Uterus (tissue), 3 donors: ENCODE measurements at regions not wholly inside any gene's neighbourhood (a gene's known extent, or its start where the extent isn't known, plus 50 kb on each side); places are given as distances from the start of the nearest gene placed in this dataset.

Source experiments
- DNase-seq, 2 donors: peaks; one replicate each; pipeline ENCODE4 v3.0.0-alpha.2; 2019 to 2020
- H3K27ac ChIP-seq, 2 donors: fragments of 200-600 bp; sonication (generic); 1 replicate in 1 of 2; 2 replicates in 1 of 2; pipeline ENCODE4 v1.5.1; 2016 to 2018
- H3K27me3 ChIP-seq, 2 donors: fragments of 200-600 bp; sonication (generic); one replicate each; pipeline ENCODE4 v1.5.1; 2018 to 2019; ENCODE audit warnings: control low read depth in 1 of 2
- H3K36me3 ChIP-seq, 2 donors: fragments of 200-600 bp; sonication (generic); one replicate each; pipeline ENCODE4 v1.5.1; 2019; ENCODE audit warnings: control low read depth in 1 of 2
- H3K4me1 ChIP-seq, 2 donors: fragments of 200-600 bp; sonication (generic); one replicate each; pipeline ENCODE4 v1.5.1; 2018 to 2019; ENCODE audit warnings: control low read depth in 1 of 2
- H3K4me3 ChIP-seq, 2 donors: fragments of 200-600 bp; sonication (generic); 1 replicate in 1 of 2; 2 replicates in 1 of 2; pipeline ENCODE4 v1.5.1; 2018 to 2019; ENCODE audit warnings: mild to moderate bottlenecking in 1 of 2
- H3K9me3 ChIP-seq, 2 donors: fragments of 200-600 bp; sonication (generic); one replicate each; pipeline ENCODE4 v1.5.1; 2019; ENCODE audit warnings: control low read depth in 1 of 2
- POLR2A ChIP-seq, 2 donors: fragments of 450-650 bp; IDR thresholded peaks; one replicate each; pipeline ENCODE4 v1.6.1; 2016; ENCODE audit warnings: antibody characterized with exemption in 2 of 2, mild to moderate bottlenecking in 1 of 2, moderate library complexity in 1 of 2
- intact Hi-C: fragments of 100-400 bp; cut with DNase I; formaldehyde crosslinking; loops from one replicate; pipeline ENCODE4 v1.15.1; 2023; ENCODE audit warnings: low total_unique reads
- TF ChIP-seq, protein P1 (sequence below), 4 experiments: fragments of 200-600 bp in 2 of 4; fragments of 450-650 bp in 2 of 4; sonication (generic) in 2 of 4; IDR thresholded peaks; one replicate each; pipeline ENCODE4 v1.5.1; 2016 to 2019; ENCODE audit warnings: antibody characterized with exemption in 4 of 4, mild to moderate bottlenecking in 2 of 4, moderate library complexity in 1 of 4
- donor health status: DM: yes; HTN: yes; CAD: no.

DNA sequence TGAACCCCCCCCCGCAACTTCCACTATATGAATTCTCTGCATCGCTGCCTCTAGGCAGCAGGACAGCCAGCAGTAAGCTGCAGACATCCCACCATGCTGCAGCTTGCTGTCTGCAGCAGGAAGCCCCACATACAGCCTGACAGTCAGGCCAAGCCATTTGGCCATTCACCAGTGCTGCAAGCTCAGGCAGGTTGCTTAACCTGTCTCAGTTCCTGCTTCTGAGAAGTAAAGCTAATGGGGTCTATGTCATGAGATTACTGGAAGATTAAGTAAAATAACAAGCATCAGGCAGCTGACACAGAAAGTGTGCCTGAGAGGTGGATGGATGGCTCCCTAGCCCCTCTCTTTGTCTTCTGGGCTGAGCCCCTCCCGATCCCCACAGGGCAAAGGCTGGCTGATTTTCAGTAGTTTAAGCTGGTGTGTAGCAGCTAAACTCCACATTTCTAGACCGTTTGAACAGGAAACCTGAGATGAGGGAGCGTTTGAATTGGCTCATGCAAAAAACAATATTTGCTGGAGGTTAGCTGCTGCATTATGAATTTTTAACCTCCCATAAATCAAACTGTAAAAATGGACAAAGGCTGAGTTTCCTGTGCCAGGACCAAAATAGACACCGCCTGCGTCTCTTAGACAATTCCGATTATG is 193.8 kb upstream of the ARL4C start:
- no peak overlapping the region for H3K27ac ChIP-seq
- no peak overlapping the region for H3K4me3 ChIP-seq
- no peak for DNase-seq
- no peaks in the 10 kb centered on the region for H3K4me1 ChIP-seq
- TF ChIP-seq, protein P1, sequence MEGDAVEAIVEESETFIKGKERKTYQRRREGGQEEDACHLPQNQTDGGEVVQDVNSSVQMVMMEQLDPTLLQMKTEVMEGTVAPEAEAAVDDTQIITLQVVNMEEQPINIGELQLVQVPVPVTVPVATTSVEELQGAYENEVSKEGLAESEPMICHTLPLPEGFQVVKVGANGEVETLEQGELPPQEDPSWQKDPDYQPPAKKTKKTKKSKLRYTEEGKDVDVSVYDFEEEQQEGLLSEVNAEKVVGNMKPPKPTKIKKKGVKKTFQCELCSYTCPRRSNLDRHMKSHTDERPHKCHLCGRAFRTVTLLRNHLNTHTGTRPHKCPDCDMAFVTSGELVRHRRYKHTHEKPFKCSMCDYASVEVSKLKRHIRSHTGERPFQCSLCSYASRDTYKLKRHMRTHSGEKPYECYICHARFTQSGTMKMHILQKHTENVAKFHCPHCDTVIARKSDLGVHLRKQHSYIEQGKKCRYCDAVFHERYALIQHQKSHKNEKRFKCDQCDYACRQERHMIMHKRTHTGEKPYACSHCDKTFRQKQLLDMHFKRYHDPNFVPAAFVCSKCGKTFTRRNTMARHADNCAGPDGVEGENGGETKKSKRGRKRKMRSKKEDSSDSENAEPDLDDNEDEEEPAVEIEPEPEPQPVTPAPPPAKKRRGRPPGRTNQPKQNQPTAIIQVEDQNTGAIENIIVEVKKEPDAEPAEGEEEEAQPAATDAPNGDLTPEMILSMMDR (IDR thresholded peaks at IDR 0.05) = no peak
- no peak for TF ChIP-seq POLR2A (IDR thresholded peaks at IDR 0.05)
- peaks cover 0 to 6% of the 10 kb centered on the region in 2 donors for H3K9me3 ChIP-seq
- H3K27me3 ChIP-seq = no peaks in the 10 kb centered on the region
- intact Hi-C loops = no loop called here
- no peaks in the 10 kb centered on the region for H3K36me3 ChIP-seq

DNA sequence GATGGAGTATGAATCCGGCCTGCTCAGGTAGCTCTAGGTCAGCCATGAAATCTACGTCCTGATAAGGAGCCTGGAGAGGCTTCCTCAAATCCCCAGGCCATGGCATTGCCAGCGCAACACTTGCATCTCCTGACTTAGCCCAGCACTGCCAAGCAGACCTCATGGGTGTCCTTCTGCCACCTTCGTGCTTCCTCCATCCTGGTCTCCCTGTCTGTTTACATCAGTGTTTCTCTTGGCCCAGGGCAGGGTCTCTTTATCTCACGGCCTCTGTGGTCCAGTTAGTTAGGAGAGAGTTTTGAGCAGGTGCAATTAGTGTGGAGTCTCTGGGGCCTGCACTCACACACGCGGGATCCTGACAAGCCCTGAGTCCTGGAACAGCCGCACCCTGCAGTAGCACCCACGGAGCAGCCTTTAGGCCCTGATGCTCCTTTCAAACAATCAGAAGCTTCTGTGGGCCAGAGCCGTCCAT is 193.1 kb upstream of the ARL4C start:
- Histone ChIP-seq H3K9me3 (peaks cover 0 to under 1% of the 10 kb centered on the region in 2 donors), H3K4me1 (no peaks in the 10 kb centered on the region), H3K27ac (no peak overlapping the region), H3K36me3 (no peaks in the 10 kb centered on the region), H3K27me3 (no peaks in the 10 kb centered on the region), H3K4me3 (no peak overlapping the region)
- DNase-seq = no peak
- intact Hi-C loops = no loop called here
- TF ChIP-seq POLR2A (IDR thresholded peaks at IDR 0.05) = no peak
- TF ChIP-seq, protein P1 (IDR thresholded peaks at IDR 0.05) = no peak

DNA sequence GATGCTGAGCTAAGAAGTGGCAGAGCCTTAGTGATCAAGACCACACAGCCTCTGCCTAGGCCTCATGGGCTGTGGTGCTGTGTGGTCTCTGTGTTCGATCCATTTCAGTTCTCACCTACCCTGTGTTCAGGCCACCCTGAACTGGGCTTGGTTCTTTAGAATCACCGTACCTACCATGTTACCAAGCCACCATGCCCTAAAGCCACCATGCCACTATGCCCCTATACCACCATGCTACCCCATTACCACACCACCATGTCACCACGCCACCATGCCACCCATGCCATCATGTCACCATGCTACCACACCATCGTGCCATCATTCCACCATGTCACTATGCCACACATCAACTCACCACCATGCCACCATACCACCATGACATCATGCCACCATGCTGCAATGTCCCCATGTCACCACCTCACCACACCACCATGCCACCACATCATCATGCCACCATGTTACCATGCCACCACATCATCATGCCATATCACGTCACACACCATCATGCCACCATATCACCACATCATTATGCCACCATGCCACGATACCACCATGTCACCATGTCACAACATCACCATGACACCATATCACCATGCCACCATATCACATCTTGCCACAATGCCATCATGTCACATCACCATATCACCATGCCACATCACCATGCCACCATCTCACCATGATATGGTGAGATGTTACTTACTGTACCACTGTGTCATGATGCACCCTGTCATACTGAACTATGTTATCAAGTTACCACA is 191.0 kb upstream of the ARL4C start:
- DNase-seq = no peak
- H3K4me3 ChIP-seq = no peak overlapping the region
- H3K9me3 ChIP-seq = no peaks in the 10 kb centered on the region
- H3K36me3 ChIP-seq = no peaks in the 10 kb centered on the region
- no peak overlapping the region for H3K27ac ChIP-seq
- intact Hi-C loops = no loop called here
- TF ChIP-seq POLR2A (IDR thresholded peaks at IDR 0.05) = no peak
- TF ChIP-seq, protein P1 (IDR thresholded peaks at IDR 0.05) = no peak
- H3K27me3 ChIP-seq = no peaks in the 10 kb centered on the region
- no peaks in the 10 kb centered on the region for H3K4me1 ChIP-seq

DNA sequence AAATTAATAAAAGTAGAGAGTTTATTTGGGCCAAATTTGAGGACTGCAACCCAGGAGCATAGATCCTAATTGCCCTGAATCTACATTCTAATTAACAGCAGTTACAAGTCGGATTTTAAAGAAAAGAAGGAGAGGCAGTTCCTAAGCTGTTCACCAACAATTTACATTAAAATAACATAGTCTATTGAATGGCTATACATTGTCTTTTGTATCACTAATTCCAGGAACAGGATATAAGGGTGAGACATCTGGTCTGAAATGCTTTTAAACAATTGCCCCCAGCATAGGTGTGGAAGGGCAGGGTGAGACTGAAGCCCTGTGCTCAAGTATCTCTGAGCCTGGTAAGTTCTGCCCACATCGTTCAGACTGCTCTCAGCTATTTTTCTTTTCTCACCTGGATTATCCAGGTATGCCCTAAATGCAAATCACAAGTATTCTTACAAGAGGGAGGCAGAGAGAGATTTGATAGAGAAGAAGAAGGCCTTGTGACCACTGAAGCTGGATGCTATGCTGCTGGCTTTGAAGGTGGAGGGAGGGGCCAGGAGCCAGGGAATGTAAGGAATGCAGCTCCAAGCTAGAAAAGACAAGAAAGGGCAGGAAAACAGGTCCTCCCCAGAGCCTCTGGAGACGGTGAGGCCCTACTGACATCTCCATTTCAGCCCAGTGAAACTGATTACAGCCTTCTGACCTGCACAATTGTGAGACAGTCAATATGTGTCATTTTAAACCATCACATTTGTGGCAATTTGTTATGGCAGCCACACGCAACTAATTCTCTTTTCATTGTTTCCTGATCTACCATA is 189.4 kb upstream of the ARL4C start:
- Histone ChIP-seq H3K9me3 (no peaks in the 10 kb centered on the region), H3K4me1 (no peaks in the 10 kb centered on the region), H3K36me3 (no peaks in the 10 kb centered on the region), H3K27ac (no peak overlapping the region), H3K27me3 (no peaks in the 10 kb centered on the region), H3K4me3 (no peak overlapping the region)
- DNase-seq = no peak
- TF ChIP-seq, protein P1 (IDR thresholded peaks at IDR 0.05) = no peak
- TF ChIP-seq POLR2A (IDR thresholded peaks at IDR 0.05) = no peak
- intact Hi-C loops = no loop called here
